GM23248 (cell line): ENCODE measurements at regions not wholly inside any gene's neighbourhood (a gene's known extent, or its start where the extent isn't known, plus 50 kb on each side); places are given as distances from the start of the nearest gene placed in this dataset.

Experiments
- DNase-seq: peaks from one replicate; pipeline ENCODE4 v3.0.0-alpha.2; 2015
- H2AFZ ChIP-seq: fragments of 200-600 bp; sonication (generic); 2 replicates; pipeline ENCODE4 v1.6.1; 2016; ENCODE audit warnings: antibody characterized with exemption
- H3F3A ChIP-seq: fragments of 200-600 bp; sonication (generic); 2 replicates; pipeline ENCODE4 v1.6.1; 2016; ENCODE audit warnings: mild to moderate bottlenecking, antibody characterized with exemption, mixed run types; ENCODE audit not compliant: insufficient read depth
- H3K27ac ChIP-seq: fragments of 200-600 bp; sonication (generic); 2 replicates; pipeline ENCODE4 v1.5.1; 2016; ENCODE audit warnings: mild to moderate bottlenecking
- H3K27me3 ChIP-seq: fragments of 200-600 bp; sonication (generic); replicated peaks from 2 replicates; pipeline ENCODE4 v1.6.1; 2016; ENCODE audit warnings: mild to moderate bottlenecking; ENCODE audit not compliant: insufficient read depth
- H3K36me3 ChIP-seq: fragments of 200-600 bp; sonication (generic); 2 replicates; pipeline ENCODE4 v1.6.1; 2016; ENCODE audit warnings: low read depth, mild to moderate bottlenecking
- H3K4me1 ChIP-seq: fragments of 200-600 bp; sonication (generic); 2 replicates; pipeline ENCODE4 v1.6.1; 2016; ENCODE audit warnings: mild to moderate bottlenecking; ENCODE audit not compliant: insufficient read depth
- H3K4me2 ChIP-seq: fragments of 200-600 bp; sonication (generic); one replicate; pipeline ENCODE4 v1.6.1; 2016; ENCODE audit warnings: mild to moderate bottlenecking; ENCODE audit not compliant: unreplicated experiment
- H3K4me3 ChIP-seq: fragments of 200-600 bp; sonication (generic); 2 replicates; pipeline ENCODE4 v1.5.1; 2016; ENCODE audit warnings: mild to moderate bottlenecking
- H3K79me2 ChIP-seq: fragments of 200-600 bp; sonication (generic); 2 replicates; pipeline ENCODE4 v1.6.1; 2016; ENCODE audit warnings: mild to moderate bottlenecking; ENCODE audit not compliant: insufficient read depth
- H3K9ac ChIP-seq: fragments of 200-600 bp; sonication (generic); 2 replicates; pipeline ENCODE4 v1.6.1; 2016; ENCODE audit warnings: mild to moderate bottlenecking
- H3K9me2 ChIP-seq: fragments of 200-600 bp; sonication (generic); 2 replicates; pipeline ENCODE4 v1.6.1; 2016; ENCODE audit warnings: mixed run types, mild to moderate bottlenecking, moderate library complexity; ENCODE audit not compliant: insufficient read depth
- H3K9me3 ChIP-seq: fragments of 200-600 bp; sonication (generic); one replicate; pipeline ENCODE4 v1.6.1; 2017; ENCODE audit warnings: low read depth
- H4K20me1 ChIP-seq: fragments of 200-600 bp; sonication (generic); 2 replicates; pipeline ENCODE4 v1.6.0; 2016; ENCODE audit not compliant: insufficient read depth
- EZH2 ChIP-seq: fragments of 200-600 bp; sonication (generic); IDR thresholded peaks from 2 replicates; pipeline ENCODE4 v1.6.1; 2018; ENCODE audit warnings: antibody characterized with exemption, mild to moderate bottlenecking; ENCODE audit not compliant: insufficient read depth, poor library complexity, severe bottlenecking
- EZH2phosphoT487 ChIP-seq: fragments of 200-600 bp; sonication (generic); IDR thresholded peaks from 2 replicates; pipeline ENCODE4 v1.6.1; 2018; ENCODE audit warnings: antibody characterized with exemption, moderate library complexity, mild to moderate bottlenecking, low read depth; ENCODE audit not compliant: insufficient read depth
- WGBS, 2 experiments: methylation state at CpG; one replicate each; pipeline ENCODE4 v1.1.6; 2015 to 2017; ENCODE audit warnings: low lambda C conversion rate in 2 of 2, low coverage in 1 of 2; ENCODE audit errors: missing lambda C conversion rate in 2 of 2; 5-methylcytosine and 5-hydroxymethylcytosine counted together
- in situ Hi-C: fragments of 300-500 bp; cut with MboI; formaldehyde crosslinking; loops from 2 replicates; pipeline ENCODE4 v1.15.0; 2020

- Histone ChIP-seq H3K36me3 (no peaks in the 10 kb centered on the region), H3K79me2 (no peaks in the 10 kb centered on the region), H3K4me1 (peaks cover 3% of the 10 kb centered on the region; the same call in 1 of the 2 replicates), H3K9ac (no peak overlapping the region), H3F3A (no peaks in the 10 kb centered on the region), H2AFZ (no peak overlapping the region), H3K4me2 (no peak overlapping the region), H3K9me3 (no peaks in the 10 kb centered on the region), H3K9me2 (no peaks in the 10 kb centered on the region), H3K4me3 (no peak overlapping the region), H3K27me3 (no peaks in the 10 kb centered on the region), H4K20me1 (no peaks in the 10 kb centered on the region), H3K27ac (no peak overlapping the region)
- DNase-seq, result peak; percentile 54
- in situ Hi-C loops, result no loop called here
- TF ChIP-seq EZH2 (no peak), EZH2phosphoT487 (no peak)
- 64 to 69% methylated on average over 2 of the region's 2 CpGs for WGBS, 2 experiments
Measured at GRCh38 chr5:144060598-144060997, 109.9 kb downstream of the YIPF5 start.

DNA sequence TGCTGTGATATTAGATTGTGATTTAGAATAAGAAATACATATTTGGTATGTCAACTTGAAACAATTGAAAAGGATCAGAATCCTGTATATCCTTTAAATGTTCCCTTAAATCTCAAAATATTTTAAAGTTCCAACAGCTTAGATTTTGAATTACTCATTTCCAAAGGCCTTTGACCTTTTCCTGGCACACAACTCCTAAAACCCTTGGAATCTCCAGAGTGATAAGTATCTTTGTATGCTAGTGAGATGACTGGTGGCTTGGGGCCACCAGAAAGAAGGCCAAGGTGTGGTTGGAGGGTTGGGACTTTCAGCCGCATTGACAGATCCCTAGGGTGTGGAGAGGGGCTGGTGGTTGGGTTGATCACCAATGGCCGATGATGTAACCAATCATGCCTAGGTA is 104.7 kb downstream of the YIPF5 start:
- no peak overlapping the region for H3K4me3 ChIP-seq
- TF ChIP-seq EZH2 (no peak), EZH2phosphoT487 (no peak)
- peaks cover 21% of the 10 kb centered on the region for H3K4me1 ChIP-seq
- 95 to 96% methylated on average over 2 of the region's 2 CpGs for WGBS, 2 experiments
- no peaks in the 10 kb centered on the region for H4K20me1 ChIP-seq
- H3K9ac ChIP-seq, result no peak overlapping the region
- in situ Hi-C loops, result no loop called here
- peak overlapping the region; percentile 50 for H2AFZ ChIP-seq
- no peaks in the 10 kb centered on the region for H3K79me2 ChIP-seq
- H3K9me3 ChIP-seq, result no peaks in the 10 kb centered on the region
- no peaks in the 10 kb centered on the region; the same call in 1 of the 2 replicates for H3K9me2 ChIP-seq
- H3F3A ChIP-seq, result no peaks in the 10 kb centered on the region
- H3K27ac ChIP-seq, result no peak overlapping the region
- DNase-seq, result no peak
- no peaks in the 10 kb centered on the region for H3K36me3 ChIP-seq
- no peaks in the 10 kb centered on the region for H3K27me3 ChIP-seq
- no peak overlapping the region for H3K4me2 ChIP-seq

DNA sequence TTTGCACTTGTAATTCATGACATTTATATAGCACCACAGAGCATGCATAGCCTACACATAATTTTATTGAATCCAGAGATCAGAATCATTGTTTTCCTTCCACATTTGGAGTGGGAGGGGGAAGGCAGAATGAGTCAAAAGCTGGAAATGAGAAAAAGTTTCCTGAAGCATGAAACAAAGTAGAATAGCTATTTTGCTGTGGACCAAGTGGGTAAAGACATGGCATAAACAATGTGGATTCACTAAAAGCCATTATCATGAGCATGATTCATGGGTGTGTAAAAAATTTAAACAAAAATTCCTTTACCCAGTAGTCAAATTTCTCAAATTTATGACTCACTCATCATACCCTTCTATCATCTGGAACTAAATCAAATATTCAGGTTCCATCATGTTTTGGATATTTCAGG is 97.9 kb downstream of the YIPF5 start:
- H3K4me3 ChIP-seq, result no peak overlapping the region
- H3K9me2 ChIP-seq, result no peaks in the 10 kb centered on the region
- TF ChIP-seq EZH2 (no peak), EZH2phosphoT487 (no peak)
- H3K79me2 ChIP-seq, result no peaks in the 10 kb centered on the region
- no peaks in the 10 kb centered on the region for H4K20me1 ChIP-seq
- peak overlapping the region; percentile 41 for H3K4me2 ChIP-seq
- peaks cover 23% of the 10 kb centered on the region for H3F3A ChIP-seq
- in situ Hi-C loops, result no loop called here
- H3K27ac ChIP-seq, result peak overlapping the region; percentile 61
- H3K4me1 ChIP-seq, result peaks cover 36% of the 10 kb centered on the region
- DNase-seq, result peak; percentile 74
- H3K9me3 ChIP-seq, result no peaks in the 10 kb centered on the region
- H3K27me3 ChIP-seq, result no peaks in the 10 kb centered on the region
- H3K9ac ChIP-seq, result no peak overlapping the region
- no peaks in the 10 kb centered on the region for H3K36me3 ChIP-seq
- H2AFZ ChIP-seq, result no peak overlapping the region

- Histone ChIP-seq H3K79me2 (no peaks in the 10 kb centered on the region), H3K27ac (no peak overlapping the region), H3K9me2 (no peaks in the 10 kb centered on the region), H4K20me1 (no peaks in the 10 kb centered on the region), H2AFZ (peak overlapping the region; percentile 15; the same call in 1 of the 2 replicates), H3K27me3 (no peaks in the 10 kb centered on the region), H3F3A (peaks cover 21% of the 10 kb centered on the region), H3K36me3 (no peaks in the 10 kb centered on the region), H3K9me3 (peaks cover 3% of the 10 kb centered on the region), H3K4me2 (no peak overlapping the region), H3K9ac (no peak overlapping the region), H3K4me1 (peaks cover 17% of the 10 kb centered on the region), H3K4me3 (no peak overlapping the region)
- in situ Hi-C loops, result no loop called here
- DNase-seq, result no peak
- TF ChIP-seq EZH2phosphoT487, result no peak
- TF ChIP-seq EZH2, result no peak
- 0 to 2% methylated on average over 1 of the region's 1 CpG for WGBS, 2 experiments
Measured at GRCh38 chr5:144076521-144077083, 93.9 kb downstream of the YIPF5 start.

DNA sequence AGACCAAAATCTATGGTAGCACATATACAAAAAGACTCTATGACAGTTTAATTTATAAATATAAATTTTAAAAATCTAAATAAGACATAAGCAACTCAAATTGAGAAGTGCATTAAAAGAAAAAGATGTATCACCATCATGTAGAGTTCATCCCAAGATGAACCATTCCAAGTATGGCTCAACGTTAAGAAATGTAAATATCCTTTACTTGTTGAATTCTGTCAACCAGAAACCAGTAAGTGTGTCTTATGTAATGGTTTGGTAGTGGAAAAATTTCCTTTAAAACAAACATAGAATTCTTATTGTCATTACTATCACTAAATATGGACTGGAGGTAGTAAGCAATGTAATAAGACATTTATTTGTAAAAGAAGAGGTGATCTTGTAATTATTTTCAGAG is 87.3 kb downstream of the YIPF5 start:
- WGBS, 2 experiments, result 95 to 96% methylated on average over 1 of the region's 1 CpG
- no peak for TF ChIP-seq EZH2phosphoT487
- TF ChIP-seq EZH2, result no peak
- H3K4me3 ChIP-seq, result no peak overlapping the region

More for the DNA sequence above, 87.3 kb downstream of the YIPF5 start:
- Histone ChIP-seq H3K79me2 (no peaks in the 10 kb centered on the region), H4K20me1 (no peaks in the 10 kb centered on the region), H3K27me3 (no peaks in the 10 kb centered on the region), H3K9me2 (no peaks in the 10 kb centered on the region), H3K27ac (no peak overlapping the region), H3K9me3 (peaks cover under 1% of the 10 kb centered on the region), H3F3A (peaks cover under 1% of the 10 kb centered on the region; the same call in 1 of the 2 replicates), H3K9ac (no peak overlapping the region), H3K4me1 (peaks cover 1% of the 10 kb centered on the region; the same call in 1 of the 2 replicates), H3K4me2 (no peak overlapping the region), H2AFZ (no peak overlapping the region), H3K36me3 (no peaks in the 10 kb centered on the region)
- in situ Hi-C loops, result no loop called here
- DNase-seq, result no peak
